Loucy (cell line): ENCODE measurements at regions not wholly inside any gene's neighbourhood (a gene's known extent, or its start where the extent isn't known, plus 50 kb on each side); places are given as distances from the start of the nearest gene placed in this dataset.

Experiments
- H2AFZ ChIP-seq: fragments of 200-600 bp; sonication (generic); 2 replicates; pipeline ENCODE4 v1.6.0; 2016; ENCODE audit warnings: antibody characterized with exemption, mild to moderate bottlenecking, low read length, moderate library complexity
- H3F3A ChIP-seq: fragments of 200-600 bp; 2 replicates; pipeline ENCODE4 v1.6.0; 2016; ENCODE audit warnings: antibody characterized with exemption, low read depth, mild to moderate bottlenecking
- H3K27me3 ChIP-seq: fragments of 200-600 bp; sonication (generic); 2 replicates; pipeline ENCODE4 v1.6.1; 2014; ENCODE audit warnings: low read length, mild to moderate bottlenecking; ENCODE audit not compliant: insufficient read depth, poor library complexity, severe bottlenecking
- H3K36me3 ChIP-seq: fragments of 200-600 bp; sonication (generic); 2 replicates; pipeline ENCODE4 v1.6.1; 2016; ENCODE audit warnings: low read length; ENCODE audit not compliant: insufficient read depth
- H3K4me1 ChIP-seq: fragments of 200-600 bp; sonication (generic); 2 replicates; pipeline ENCODE4 v1.5.1; 2014; ENCODE audit warnings: low read length, mild to moderate bottlenecking; ENCODE audit not compliant: insufficient read depth, poor library complexity, severe bottlenecking
- H3K4me2 ChIP-seq: fragments of 200-600 bp; sonication (generic); 2 replicates; pipeline ENCODE4 v1.6.0; 2014; ENCODE audit warnings: antibody characterized with exemption, low read length, low read depth, mild to moderate bottlenecking; ENCODE audit not compliant: poor library complexity, severe bottlenecking
- H3K4me3 ChIP-seq: fragments of 200-600 bp; sonication (generic); 2 replicates; pipeline ENCODE4 v1.5.1; 2014; ENCODE audit warnings: low read length, mild to moderate bottlenecking, mixed read lengths; ENCODE audit not compliant: poor library complexity, severe bottlenecking
- H3K79me2 ChIP-seq: fragments of 200-600 bp; sonication (generic); 2 replicates; pipeline ENCODE4 v1.6.1; 2014; ENCODE audit warnings: low read length; ENCODE audit not compliant: insufficient read depth
- H3K9ac ChIP-seq: fragments of 200-600 bp; sonication (generic); 2 replicates; pipeline ENCODE4 v1.6.0; 2014; ENCODE audit warnings: mild to moderate bottlenecking, low read depth, low read length, moderate library complexity; ENCODE audit not compliant: poor library complexity, severe bottlenecking
- H3K9me2 ChIP-seq: fragments of 200-600 bp; sonication (generic); replicated peaks from 2 replicates; pipeline ENCODE4 v1.6.1; 2016; ENCODE audit warnings: low read depth, low read length, mixed read lengths
- H3K9me3 ChIP-seq: fragments of 200-600 bp; sonication (generic); 2 replicates; pipeline ENCODE4 v1.6.1; 2014; ENCODE audit warnings: mild to moderate bottlenecking, antibody characterized with exemption, low read length, low read depth; ENCODE audit not compliant: insufficient read depth
- H4K20me1 ChIP-seq: fragments of 200-600 bp; sonication (generic); 2 replicates; pipeline ENCODE4 v1.6.0; 2014; ENCODE audit warnings: antibody characterized with exemption, low read length, mild to moderate bottlenecking; ENCODE audit not compliant: insufficient read depth, poor library complexity, severe bottlenecking
- EZH2phosphoT487 ChIP-seq: fragments of 200-600 bp; IDR thresholded peaks from 2 replicates; pipeline ENCODE4 v1.6.1; 2018; ENCODE audit warnings: antibody characterized with exemption, mild to moderate bottlenecking, moderate library complexity, borderline replicate concordance
- TF ChIP-seq, protein P1 (sequence below): fragments of 200-600 bp; sonication (generic); conservative IDR thresholded peaks from 2 replicates; pipeline ENCODE4 v1.5.1; 2014; ENCODE audit warnings: mild to moderate bottlenecking, antibody characterized with exemption, low read length

DNA sequence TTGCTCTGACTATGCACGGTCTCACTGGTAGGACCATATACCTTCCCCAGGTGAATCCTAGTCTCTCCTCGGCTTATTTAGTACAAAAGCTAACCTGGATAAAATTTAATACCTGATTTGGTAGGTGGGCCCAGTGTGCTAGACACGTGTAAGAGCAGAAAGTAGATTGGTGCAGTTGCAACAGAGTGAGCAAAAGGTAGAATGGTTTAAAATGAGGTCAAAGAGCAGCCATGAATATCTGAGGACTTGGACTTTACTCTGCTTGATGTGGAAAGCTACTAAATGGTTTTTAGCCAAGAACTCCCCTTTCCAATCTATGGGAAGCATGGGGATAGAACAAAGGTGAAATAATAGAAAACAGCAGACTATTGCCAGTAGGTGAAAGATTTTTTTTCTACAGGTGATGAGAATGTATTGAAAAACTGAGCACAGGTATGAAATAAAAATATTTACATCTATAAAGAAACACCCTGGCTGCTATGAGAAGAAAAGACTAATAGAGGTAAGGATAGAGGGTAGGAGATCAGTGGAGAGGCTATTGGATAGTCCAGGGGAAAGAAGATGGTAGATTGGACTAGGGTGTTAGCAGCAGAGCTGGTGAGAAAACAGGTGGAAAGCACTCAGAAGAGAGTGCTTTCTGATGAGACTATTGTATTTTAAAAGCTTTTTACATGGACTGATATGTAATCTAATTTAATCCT lies 61.3 kb upstream of the BCL9 start:
- Histone ChIP-seq H3K4me3 (no peak overlapping the region), H3K79me2 (no peaks in the 10 kb centered on the region), H3K9ac (no peak overlapping the region), H2AFZ (no peak overlapping the region), H3F3A (no peaks in the 10 kb centered on the region), H3K36me3 (no peaks in the 10 kb centered on the region), H3K27me3 (no peaks in the 10 kb centered on the region), H3K9me2 (no peaks in the 10 kb centered on the region; the same call in 1 of the 2 replicates), H3K4me1 (no peaks in the 10 kb centered on the region), H4K20me1 (no peaks in the 10 kb centered on the region), H3K9me3 (no peaks in the 10 kb centered on the region), H3K4me2 (no peak overlapping the region)
- TF ChIP-seq EZH2phosphoT487: no peak
- TF ChIP-seq, protein P1, sequence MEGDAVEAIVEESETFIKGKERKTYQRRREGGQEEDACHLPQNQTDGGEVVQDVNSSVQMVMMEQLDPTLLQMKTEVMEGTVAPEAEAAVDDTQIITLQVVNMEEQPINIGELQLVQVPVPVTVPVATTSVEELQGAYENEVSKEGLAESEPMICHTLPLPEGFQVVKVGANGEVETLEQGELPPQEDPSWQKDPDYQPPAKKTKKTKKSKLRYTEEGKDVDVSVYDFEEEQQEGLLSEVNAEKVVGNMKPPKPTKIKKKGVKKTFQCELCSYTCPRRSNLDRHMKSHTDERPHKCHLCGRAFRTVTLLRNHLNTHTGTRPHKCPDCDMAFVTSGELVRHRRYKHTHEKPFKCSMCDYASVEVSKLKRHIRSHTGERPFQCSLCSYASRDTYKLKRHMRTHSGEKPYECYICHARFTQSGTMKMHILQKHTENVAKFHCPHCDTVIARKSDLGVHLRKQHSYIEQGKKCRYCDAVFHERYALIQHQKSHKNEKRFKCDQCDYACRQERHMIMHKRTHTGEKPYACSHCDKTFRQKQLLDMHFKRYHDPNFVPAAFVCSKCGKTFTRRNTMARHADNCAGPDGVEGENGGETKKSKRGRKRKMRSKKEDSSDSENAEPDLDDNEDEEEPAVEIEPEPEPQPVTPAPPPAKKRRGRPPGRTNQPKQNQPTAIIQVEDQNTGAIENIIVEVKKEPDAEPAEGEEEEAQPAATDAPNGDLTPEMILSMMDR: no peak

DNA sequence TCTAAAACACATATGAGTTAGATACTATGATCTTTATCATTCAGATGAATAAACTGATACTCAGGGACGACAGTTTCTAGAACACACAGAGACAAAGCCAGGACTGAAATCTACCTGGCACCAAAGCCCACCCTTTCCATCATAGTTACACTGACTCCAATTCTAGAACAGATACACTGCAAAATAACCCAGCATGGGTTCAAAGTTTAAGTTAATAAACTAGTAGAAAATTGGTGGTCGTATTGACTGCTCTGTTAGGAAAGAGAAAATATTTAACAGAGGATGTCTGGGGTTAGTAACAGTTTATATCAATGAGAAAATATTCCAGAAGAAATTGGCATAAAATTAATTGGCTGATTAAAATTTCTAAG lies 60.8 kb upstream of the BCL9 start:
- Histone ChIP-seq H3K9me2 (no peaks in the 10 kb centered on the region; the same call in 1 of the 2 replicates), H3K4me1 (no peaks in the 10 kb centered on the region), H3K9me3 (no peaks in the 10 kb centered on the region), H3F3A (no peaks in the 10 kb centered on the region), H3K4me2 (no peak overlapping the region), H2AFZ (no peak overlapping the region), H3K9ac (no peak overlapping the region), H3K36me3 (no peaks in the 10 kb centered on the region), H3K79me2 (no peaks in the 10 kb centered on the region), H4K20me1 (no peaks in the 10 kb centered on the region), H3K4me3 (no peak overlapping the region), H3K27me3 (no peaks in the 10 kb centered on the region)
- no peak for TF ChIP-seq EZH2phosphoT487
- TF ChIP-seq, protein P1: no peak

DNA sequence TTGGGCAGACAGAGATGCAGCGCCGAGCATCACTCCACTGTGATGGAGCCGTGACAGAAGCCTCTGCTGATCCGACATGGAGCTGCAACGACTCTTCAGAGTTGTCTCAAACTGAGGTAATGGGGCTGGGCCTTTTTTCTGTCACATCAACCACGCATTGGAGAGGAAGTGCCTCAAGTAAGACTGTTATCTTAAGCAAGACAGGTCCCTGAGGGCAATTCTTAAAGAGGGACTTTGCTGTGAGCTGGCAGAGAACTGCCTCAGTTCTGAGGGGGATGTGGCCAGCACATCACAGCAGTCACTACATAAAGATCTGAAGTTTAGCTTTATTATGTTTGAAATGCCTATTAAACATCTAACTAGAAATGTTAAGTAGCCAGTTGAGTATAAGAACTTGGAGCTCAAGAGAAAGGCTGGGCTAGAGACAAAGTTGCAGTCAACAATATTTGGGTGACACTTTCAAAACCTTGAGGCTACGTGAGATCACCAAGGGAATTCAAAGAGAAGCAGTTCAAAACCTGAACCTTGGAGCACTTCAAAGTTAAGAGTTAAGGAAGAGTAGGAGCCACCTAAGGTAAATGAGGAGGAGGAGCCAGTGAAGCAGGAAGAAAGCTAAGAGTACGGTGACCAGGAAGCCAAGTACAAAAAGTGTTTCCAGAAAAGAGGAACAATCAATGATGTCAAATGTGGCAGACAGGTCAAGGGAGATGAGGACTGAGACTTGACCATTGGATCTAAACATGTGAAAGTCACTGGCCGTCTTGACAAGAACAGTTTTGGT lies 54.2 kb upstream of the BCL9 start:
- H3K4me2 ChIP-seq: no peak overlapping the region

More for the DNA sequence above, 54.2 kb upstream of the BCL9 start:
- H3K36me3 ChIP-seq: no peaks in the 10 kb centered on the region
- H4K20me1 ChIP-seq: no peaks in the 10 kb centered on the region
- H3K79me2 ChIP-seq: no peaks in the 10 kb centered on the region
- no peak for TF ChIP-seq EZH2phosphoT487
- TF ChIP-seq, protein P1: no peak
- peaks cover 6% of the 10 kb centered on the region for H3K4me1 ChIP-seq
- no peaks in the 10 kb centered on the region for H3F3A ChIP-seq
- no peaks in the 10 kb centered on the region for H3K27me3 ChIP-seq
- no peaks in the 10 kb centered on the region for H3K9me3 ChIP-seq
- no peak overlapping the region for H3K4me3 ChIP-seq
- peak overlapping the region; percentile 97 for H2AFZ ChIP-seq
- no peak overlapping the region for H3K9ac ChIP-seq
- H3K9me2 ChIP-seq: no peaks in the 10 kb centered on the region
